Loucy (cell line): ENCODE measurements at regions not wholly inside any gene's neighbourhood (a gene's known extent, or its start where the extent isn't known, plus 50 kb on each side); places are given as distances from the start of the nearest gene placed in this dataset.

Experiments used
- H2AFZ ChIP-seq: fragments of 200-600 bp; sonication (generic); 2 replicates; pipeline ENCODE4 v1.6.0; 2016; ENCODE audit warnings: antibody characterized with exemption, mild to moderate bottlenecking, low read length, moderate library complexity
- H3F3A ChIP-seq: fragments of 200-600 bp; 2 replicates; pipeline ENCODE4 v1.6.0; 2016; ENCODE audit warnings: antibody characterized with exemption, low read depth, mild to moderate bottlenecking
- H3K27me3 ChIP-seq: fragments of 200-600 bp; sonication (generic); 2 replicates; pipeline ENCODE4 v1.6.1; 2014; ENCODE audit warnings: low read length, mild to moderate bottlenecking; ENCODE audit not compliant: insufficient read depth, poor library complexity, severe bottlenecking
- H3K36me3 ChIP-seq: fragments of 200-600 bp; sonication (generic); 2 replicates; pipeline ENCODE4 v1.6.1; 2016; ENCODE audit warnings: low read length; ENCODE audit not compliant: insufficient read depth
- H3K4me1 ChIP-seq: fragments of 200-600 bp; sonication (generic); 2 replicates; pipeline ENCODE4 v1.5.1; 2014; ENCODE audit warnings: low read length, mild to moderate bottlenecking; ENCODE audit not compliant: insufficient read depth, poor library complexity, severe bottlenecking
- H3K4me2 ChIP-seq: fragments of 200-600 bp; sonication (generic); 2 replicates; pipeline ENCODE4 v1.6.0; 2014; ENCODE audit warnings: antibody characterized with exemption, low read length, low read depth, mild to moderate bottlenecking; ENCODE audit not compliant: poor library complexity, severe bottlenecking
- H3K4me3 ChIP-seq: fragments of 200-600 bp; sonication (generic); 2 replicates; pipeline ENCODE4 v1.5.1; 2014; ENCODE audit warnings: low read length, mild to moderate bottlenecking, mixed read lengths; ENCODE audit not compliant: poor library complexity, severe bottlenecking
- H3K79me2 ChIP-seq: fragments of 200-600 bp; sonication (generic); 2 replicates; pipeline ENCODE4 v1.6.1; 2014; ENCODE audit warnings: low read length; ENCODE audit not compliant: insufficient read depth
- H3K9ac ChIP-seq: fragments of 200-600 bp; sonication (generic); 2 replicates; pipeline ENCODE4 v1.6.0; 2014; ENCODE audit warnings: mild to moderate bottlenecking, low read depth, low read length, moderate library complexity; ENCODE audit not compliant: poor library complexity, severe bottlenecking
- H3K9me2 ChIP-seq: fragments of 200-600 bp; sonication (generic); replicated peaks from 2 replicates; pipeline ENCODE4 v1.6.1; 2016; ENCODE audit warnings: low read depth, low read length, mixed read lengths
- H3K9me3 ChIP-seq: fragments of 200-600 bp; sonication (generic); 2 replicates; pipeline ENCODE4 v1.6.1; 2014; ENCODE audit warnings: mild to moderate bottlenecking, antibody characterized with exemption, low read length, low read depth; ENCODE audit not compliant: insufficient read depth
- H4K20me1 ChIP-seq: fragments of 200-600 bp; sonication (generic); 2 replicates; pipeline ENCODE4 v1.6.0; 2014; ENCODE audit warnings: antibody characterized with exemption, low read length, mild to moderate bottlenecking; ENCODE audit not compliant: insufficient read depth, poor library complexity, severe bottlenecking
- CTCF ChIP-seq: fragments of 200-600 bp; sonication (generic); conservative IDR thresholded peaks from 2 replicates; pipeline ENCODE4 v1.5.1; 2014; ENCODE audit warnings: mild to moderate bottlenecking, antibody characterized with exemption, low read length
- EZH2phosphoT487 ChIP-seq: fragments of 200-600 bp; IDR thresholded peaks from 2 replicates; pipeline ENCODE4 v1.6.1; 2018; ENCODE audit warnings: antibody characterized with exemption, mild to moderate bottlenecking, moderate library complexity, borderline replicate concordance

- Histone ChIP-seq H3K4me3 (no peak overlapping the region), H3K9me3 (no peaks in the 10 kb centered on the region), H4K20me1 (no peaks in the 10 kb centered on the region), H3K79me2 (no peaks in the 10 kb centered on the region), H3F3A (no peaks in the 10 kb centered on the region), H3K4me1 (peaks cover 3% of the 10 kb centered on the region), H2AFZ (no peak overlapping the region), H3K9me2 (no peaks in the 10 kb centered on the region), H3K4me2 (no peak overlapping the region), H3K9ac (no peak overlapping the region), H3K36me3 (no peaks in the 10 kb centered on the region), H3K27me3 (no peaks in the 10 kb centered on the region)
- no peak for TF ChIP-seq CTCF
- TF ChIP-seq EZH2phosphoT487, result no peak
Measured at GRCh38 chr5:96155147-96155546, 193.5 kb upstream of the ELL2 start.

- Histone ChIP-seq H3K9me3 (no peaks in the 10 kb centered on the region), H2AFZ (peak overlapping the region; percentile 60; the same call in 1 of the 2 replicates), H3K9ac (no peak overlapping the region), H3K36me3 (no peaks in the 10 kb centered on the region), H3K9me2 (no peaks in the 10 kb centered on the region), H3K4me2 (no peak overlapping the region), H3K4me1 (peaks cover 6% of the 10 kb centered on the region), H3K4me3 (no peak overlapping the region), H3K27me3 (no peaks in the 10 kb centered on the region), H4K20me1 (no peaks in the 10 kb centered on the region), H3K79me2 (no peaks in the 10 kb centered on the region), H3F3A (no peaks in the 10 kb centered on the region)
- TF ChIP-seq EZH2phosphoT487, result no peak
- no peak for TF ChIP-seq CTCF
Measured at GRCh38 chr5:96151891-96152290, 190.2 kb upstream of the ELL2 start.

GRCh38 chr5:96150007-96150406 is 188.4 kb upstream of the ELL2 start:
- Histone ChIP-seq H3F3A (no peaks in the 10 kb centered on the region), H3K4me2 (no peak overlapping the region), H3K79me2 (no peaks in the 10 kb centered on the region), H3K9me2 (no peaks in the 10 kb centered on the region), H3K4me3 (no peak overlapping the region), H4K20me1 (no peaks in the 10 kb centered on the region), H3K9ac (no peak overlapping the region), H3K27me3 (no peaks in the 10 kb centered on the region), H3K9me3 (no peaks in the 10 kb centered on the region), H3K4me1 (peaks cover 6% of the 10 kb centered on the region), H2AFZ (peak overlapping the region; percentile 17; the same call in 1 of the 2 replicates), H3K36me3 (no peaks in the 10 kb centered on the region)
- no peak for TF ChIP-seq CTCF
- TF ChIP-seq EZH2phosphoT487, result no peak
